MM.1S (cell line): ENCODE measurements at regions not wholly inside any gene's neighbourhood (a gene's known extent, or its start where the extent isn't known, plus 50 kb on each side); places are given as distances from the start of the nearest gene placed in this dataset.

Source experiments
- DNase-seq: peaks from one replicate; pipeline ENCODE4 v3.0.0-alpha.2; 2015
- H2AFZ ChIP-seq: fragments of 300-600 bp; sonication (generic); 2 replicates; pipeline ENCODE4 v1.6.0; 2016; ENCODE audit warnings: antibody characterized with exemption, low read length
- H3F3A ChIP-seq: fragments of 300-600 bp; sonication (generic); 2 replicates; pipeline ENCODE4 v1.6.1; 2016; ENCODE audit warnings: mild to moderate bottlenecking, antibody characterized with exemption, low read length, moderate library complexity, mixed read lengths; ENCODE audit not compliant: insufficient read depth
- H3K27ac ChIP-seq: fragments of 300-600 bp; sonication (generic); 2 replicates; pipeline ENCODE4 v1.5.1; 2016; ENCODE audit warnings: mild to moderate bottlenecking, low read length
- H3K27me3 ChIP-seq: fragments of 300-600 bp; sonication (generic); replicated peaks from 2 replicates; pipeline ENCODE4 v1.6.0; 2016; ENCODE audit warnings: low read length; ENCODE audit not compliant: insufficient read depth
- H3K36me3 ChIP-seq: fragments of 300-600 bp; sonication (generic); replicated peaks from 2 replicates; pipeline ENCODE4 v1.6.1; 2016; ENCODE audit warnings: mild to moderate bottlenecking, low read length, mixed read lengths; ENCODE audit not compliant: insufficient read depth
- H3K4me1 ChIP-seq: fragments of 300-600 bp; sonication (generic); 2 replicates; pipeline ENCODE4 v1.6.1; 2016; ENCODE audit warnings: low read length, mixed read lengths
- H3K4me2 ChIP-seq: fragments of 300-600 bp; sonication (generic); 2 replicates; pipeline ENCODE4 v1.6.0; 2016; ENCODE audit warnings: low read depth, low read length
- H3K4me3 ChIP-seq: fragments of 300-600 bp; sonication (generic); 2 replicates; pipeline ENCODE4 v1.5.1; 2016; ENCODE audit warnings: low read length, mixed read lengths
- H3K79me2 ChIP-seq: fragments of 300-600 bp; sonication (generic); 2 replicates; pipeline ENCODE4 v1.6.1; 2016; ENCODE audit warnings: mixed run types, low read length, mixed read lengths
- H3K9ac ChIP-seq: fragments of 300-600 bp; sonication (generic); 2 replicates; pipeline ENCODE4 v1.6.1; 2016; ENCODE audit warnings: low read length, mixed read lengths
- H3K9me2 ChIP-seq: fragments of 300-600 bp; sonication (generic); replicated peaks from 2 replicates; pipeline ENCODE4 v1.6.1; 2016; ENCODE audit warnings: mild to moderate bottlenecking, low read length, mixed read lengths; ENCODE audit not compliant: insufficient read depth
- H3K9me3 ChIP-seq: fragments of 300-600 bp; sonication (generic); replicated peaks from 2 replicates; pipeline ENCODE4 v1.6.1; 2016; ENCODE audit warnings: mild to moderate bottlenecking, low read length, mixed read lengths; ENCODE audit not compliant: insufficient read depth
- H4K20me1 ChIP-seq: fragments of 300-600 bp; sonication (generic); 2 replicates; pipeline ENCODE4 v1.6.1; 2016; ENCODE audit warnings: mild to moderate bottlenecking, low read length, moderate library complexity, mixed read lengths; ENCODE audit not compliant: insufficient read depth
- EZH2 ChIP-seq: fragments of 300-600 bp; sonication (generic); optimal IDR thresholded peaks from 2 replicates; pipeline ENCODE3; 2017; ENCODE audit warnings: low read depth, mild to moderate bottlenecking, antibody characterized with exemption, low read length, mixed read lengths
- EZH2phosphoT487 ChIP-seq: fragments of 300-600 bp; sonication (generic); IDR thresholded peaks from 2 replicates; pipeline ENCODE4 v1.6.1; 2018; ENCODE audit warnings: antibody characterized with exemption, low read length
- TF ChIP-seq, protein P1 (sequence below): fragments of 300-600 bp; sonication (generic); IDR thresholded peaks from 2 replicates; pipeline ENCODE4 v1.5.1; 2016; ENCODE audit warnings: antibody characterized with exemption, low read length, mixed read lengths

DNA sequence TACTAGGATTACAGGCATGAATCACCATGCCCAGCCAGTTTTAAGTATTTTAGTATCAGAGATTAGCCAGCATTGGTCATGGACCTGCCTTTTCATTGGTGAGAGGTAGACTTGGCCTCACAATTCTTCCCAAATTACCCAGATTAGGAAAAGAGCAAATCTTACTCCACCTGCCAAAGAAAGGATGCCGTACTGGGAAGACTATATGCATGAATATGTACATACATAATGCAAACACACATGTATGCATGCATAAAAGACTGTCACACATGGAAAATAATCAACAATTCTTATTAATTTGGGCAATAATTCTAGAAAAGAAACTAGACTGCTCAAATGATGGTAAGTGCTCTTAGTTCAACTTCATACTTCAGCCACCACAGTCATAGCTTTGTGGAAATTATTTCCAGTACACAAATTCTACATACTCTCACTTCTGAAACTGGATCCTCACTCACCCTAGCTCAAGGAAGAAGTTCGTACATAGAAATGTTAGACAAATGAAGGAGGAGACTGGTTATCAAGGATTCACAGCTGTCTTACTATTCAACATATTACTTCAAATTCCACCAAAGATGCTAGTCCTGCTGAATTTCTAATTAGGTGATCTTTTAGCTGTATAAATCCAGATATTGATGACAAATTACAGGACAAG is 73.7 kb downstream of the MINAR2 start:
- TF ChIP-seq EZH2 = no peak
- no peak for TF ChIP-seq EZH2phosphoT487
- TF ChIP-seq, protein P1, sequence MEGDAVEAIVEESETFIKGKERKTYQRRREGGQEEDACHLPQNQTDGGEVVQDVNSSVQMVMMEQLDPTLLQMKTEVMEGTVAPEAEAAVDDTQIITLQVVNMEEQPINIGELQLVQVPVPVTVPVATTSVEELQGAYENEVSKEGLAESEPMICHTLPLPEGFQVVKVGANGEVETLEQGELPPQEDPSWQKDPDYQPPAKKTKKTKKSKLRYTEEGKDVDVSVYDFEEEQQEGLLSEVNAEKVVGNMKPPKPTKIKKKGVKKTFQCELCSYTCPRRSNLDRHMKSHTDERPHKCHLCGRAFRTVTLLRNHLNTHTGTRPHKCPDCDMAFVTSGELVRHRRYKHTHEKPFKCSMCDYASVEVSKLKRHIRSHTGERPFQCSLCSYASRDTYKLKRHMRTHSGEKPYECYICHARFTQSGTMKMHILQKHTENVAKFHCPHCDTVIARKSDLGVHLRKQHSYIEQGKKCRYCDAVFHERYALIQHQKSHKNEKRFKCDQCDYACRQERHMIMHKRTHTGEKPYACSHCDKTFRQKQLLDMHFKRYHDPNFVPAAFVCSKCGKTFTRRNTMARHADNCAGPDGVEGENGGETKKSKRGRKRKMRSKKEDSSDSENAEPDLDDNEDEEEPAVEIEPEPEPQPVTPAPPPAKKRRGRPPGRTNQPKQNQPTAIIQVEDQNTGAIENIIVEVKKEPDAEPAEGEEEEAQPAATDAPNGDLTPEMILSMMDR = no peak
- Histone ChIP-seq H3K4me1 (no peaks in the 10 kb centered on the region), H2AFZ (no peak overlapping the region), H4K20me1 (no peaks in the 10 kb centered on the region), H3K4me3 (no peak overlapping the region), H3F3A (no peaks in the 10 kb centered on the region), H3K27me3 (no peaks in the 10 kb centered on the region), H3K36me3 (no peaks in the 10 kb centered on the region), H3K9me2 (no peaks in the 10 kb centered on the region), H3K9me3 (no peaks in the 10 kb centered on the region), H3K27ac (no peak overlapping the region), H3K9ac (no peak overlapping the region), H3K79me2 (no peaks in the 10 kb centered on the region), H3K4me2 (no peak overlapping the region)
- no peak for DNase-seq

DNA sequence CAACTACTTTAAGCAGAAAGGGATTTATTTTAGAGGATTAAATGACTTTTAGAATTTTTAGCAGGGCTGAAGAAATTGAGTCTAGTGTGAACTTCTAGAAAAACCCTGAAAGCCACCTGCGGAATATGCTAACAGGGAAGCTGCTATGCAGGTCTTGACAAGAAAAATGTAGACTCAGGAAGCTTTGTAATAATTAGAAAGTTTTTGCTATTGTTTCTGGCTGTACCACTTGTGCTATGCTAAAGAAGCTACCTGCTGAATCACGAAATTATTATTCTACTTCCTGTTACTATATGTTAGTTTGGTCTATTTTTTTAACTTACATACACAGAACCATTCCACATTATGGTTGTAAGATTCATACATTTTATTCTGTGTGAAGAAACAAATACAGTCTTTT is 74.0 kb upstream of the CHSY3 start:
- TF ChIP-seq, protein P1 = no peak
- TF ChIP-seq EZH2 (no peak), EZH2phosphoT487 (no peak)
- Histone ChIP-seq H3K27me3 (no peaks in the 10 kb centered on the region), H3K4me2 (no peak overlapping the region), H3K9me2 (no peaks in the 10 kb centered on the region), H3F3A (no peaks in the 10 kb centered on the region), H3K79me2 (no peaks in the 10 kb centered on the region), H3K4me3 (no peak overlapping the region), H3K36me3 (no peaks in the 10 kb centered on the region), H3K9me3 (0 out of 2 replicates have a peak, but pooled peaks cover 1% of the 10 kb centered on the region), H3K27ac (no peak overlapping the region), H4K20me1 (no peaks in the 10 kb centered on the region), H3K4me1 (no peaks in the 10 kb centered on the region), H3K9ac (no peak overlapping the region), H2AFZ (no peak overlapping the region)
- no peak for DNase-seq

DNA sequence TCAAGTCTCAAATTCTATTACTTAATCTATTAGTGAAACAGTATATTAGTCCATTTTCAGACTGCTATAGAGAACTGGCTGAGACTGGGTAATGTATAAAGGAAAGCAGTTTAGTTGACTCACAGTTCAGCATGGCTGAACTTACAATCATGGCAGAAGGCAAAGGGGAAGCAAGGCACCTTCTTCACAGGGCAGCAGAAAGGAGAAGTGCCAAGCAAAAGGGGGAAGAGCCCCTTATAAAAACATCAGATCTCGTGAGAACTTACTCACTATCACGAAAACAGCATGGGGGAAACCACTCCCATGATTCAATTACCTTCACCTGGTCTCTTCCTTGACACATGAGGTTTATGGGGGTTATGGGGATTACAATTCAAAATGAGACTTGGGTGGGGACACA is 67.9 kb upstream of the CHSY3 start:
- TF ChIP-seq EZH2phosphoT487 (no peak), EZH2 (no peak)
- TF ChIP-seq, protein P1 = no peak

More for the DNA sequence above, 67.9 kb upstream of the CHSY3 start:
- H3F3A ChIP-seq = no peaks in the 10 kb centered on the region
- H3K79me2 ChIP-seq = no peaks in the 10 kb centered on the region
- H3K27me3 ChIP-seq = no peaks in the 10 kb centered on the region
- no peak for DNase-seq
- H3K4me1 ChIP-seq = 0 out of 2 replicates have a peak, but pooled peaks cover 5% of the 10 kb centered on the region
- no peak overlapping the region for H2AFZ ChIP-seq
- H3K4me3 ChIP-seq = no peak overlapping the region
- no peak overlapping the region for H3K9ac ChIP-seq
- 0 out of 2 replicates have a peak, but pooled peaks cover 4% of the 10 kb centered on the region for H3K9me3 ChIP-seq
- H3K9me2 ChIP-seq = no peaks in the 10 kb centered on the region
- no peaks in the 10 kb centered on the region for H4K20me1 ChIP-seq
- no peak overlapping the region for H3K4me2 ChIP-seq
- no peak overlapping the region for H3K27ac ChIP-seq
- no peaks in the 10 kb centered on the region for H3K36me3 ChIP-seq
